B cell (primary cell): ENCODE measurements at regions not wholly inside any gene's neighbourhood (a gene's known extent, or its start where the extent isn't known, plus 50 kb on each side); places are given as distances from the start of the nearest gene placed in this dataset.

Source experiments
- ATAC-seq: fragments of 200-7000 bp; cut with Tn5 transposase; one replicate; pipeline ENCODE4 v1.10.0; 2021; ENCODE audit warnings: low read depth, mild to moderate bottlenecking, moderate number of reproducible peaks, moderate library complexity
- CTCF ChIA-PET: fragments of 350-600 bp; sonication (Branson Sonifier 250); formaldehyde crosslinking; loops from one replicate; lab custom pipeline; 2021; ENCODE audit warnings: antibody characterized with exemption, inconsistent platforms; lab: Charles Lee
- POLR2A ChIA-PET: fragments of 350-600 bp; sonication (Branson Sonifier 250); formaldehyde crosslinking; loops from one replicate; lab custom pipeline; 2021; ENCODE audit warnings: antibody characterized with exemption; lab: Charles Lee
- DNase-seq: peaks from one replicate; pipeline ENCODE4 v3.0.0; 2013
- H2AFZ ChIP-seq: 2 replicates; pipeline ENCODE4 v1.6.1; 2012; ENCODE audit warnings: mild to moderate bottlenecking, low read depth, low read length; ENCODE audit not compliant: insufficient read depth, poor library complexity, severe bottlenecking
- H3K27ac ChIP-seq, 2 donors: 1 replicate in 1 of 2; 2 replicates in 1 of 2; pipeline ENCODE4 v1.5.1; 2012 to 2013; ENCODE audit warnings: low read length in 2 of 2, mild to moderate bottlenecking in 2 of 2, moderate library complexity in 1 of 2
- H3K27me3 ChIP-seq, 4 experiments: fragments of 200-600 bp in 1 of 4; sonication (generic) in 1 of 4; replicated peaks in 1 of 4; 1 replicate in 2 of 4; 2 replicates in 2 of 4; pipeline versions ENCODE4 v1.6.1 to v1.7.0; 2013 to 2016; ENCODE audit warnings: low read length in 3 of 4, mild to moderate bottlenecking in 2 of 4, mixed read lengths in 1 of 4, moderate library complexity in 1 of 4; ENCODE audit not compliant: insufficient read depth in 4 of 4, control insufficient read depth in 3 of 4; ENCODE audit errors: control extremely low read depth in 1 of 4
- H3K36me3 ChIP-seq, 2 experiments: replicated peaks in 1 of 2; 1 replicate in 1 of 2; 2 replicates in 1 of 2; pipeline versions ENCODE4 v1.6.1 to v1.7.1; 2013; ENCODE audit warnings: low read length in 1 of 2; ENCODE audit not compliant: insufficient read depth in 2 of 2, control insufficient read depth in 1 of 2; ENCODE audit errors: control extremely low read depth in 1 of 2, extremely low read depth in 1 of 2
- H3K4me1 ChIP-seq, 2 donors: fragments of 200-600 bp in 1 of 2; sonication (generic) in 1 of 2; 1 replicate in 1 of 2; 2 replicates in 1 of 2; pipeline versions ENCODE4 v1.5.1 to v1.6.1; 2013 to 2017; ENCODE audit warnings: low read length in 2 of 2; ENCODE audit not compliant: control insufficient read depth in 2 of 2, insufficient read depth in 2 of 2
- H3K4me2 ChIP-seq: replicated peaks from 2 replicates; pipeline ENCODE3; 2012; ENCODE audit warnings: mild to moderate bottlenecking, low read depth, low read length; ENCODE audit not compliant: poor library complexity, severe bottlenecking
- H3K4me3 ChIP-seq, 5 experiments: fragments of 200-600 bp in 1 of 5; sonication (generic) in 1 of 5; 1 replicate in 3 of 5; 2 replicates in 2 of 5; pipeline versions ENCODE4 v1.5.1 to v1.7.0; 2011 to 2016; ENCODE audit warnings: low read length in 4 of 5, mild to moderate bottlenecking in 4 of 5, low read depth in 2 of 5, control low read depth in 1 of 5, moderate library complexity in 1 of 5; ENCODE audit not compliant: insufficient read depth in 1 of 5; ENCODE audit errors: control extremely low read depth in 1 of 5, extremely low read depth in 1 of 5
- H3K79me2 ChIP-seq: fragments of 200-600 bp; sonication (generic); one replicate; pipeline ENCODE4 v1.6.0; 2016; ENCODE audit warnings: low read length; ENCODE audit not compliant: control insufficient read depth, insufficient read depth
- H3K9ac ChIP-seq: fragments of 200-600 bp; sonication (generic); 2 replicates; pipeline ENCODE4 v1.6.1; 2017; ENCODE audit warnings: mild to moderate bottlenecking, low read length, moderate library complexity
- H3K9me3 ChIP-seq, 3 donors: one replicate each; pipeline versions ENCODE4 v1.6.1 to v1.7.1; 2013; ENCODE audit warnings: low read length in 2 of 3; ENCODE audit not compliant: control insufficient read depth in 2 of 3, insufficient read depth in 1 of 3; ENCODE audit errors: control extremely low read depth in 1 of 3
- H4K20me1 ChIP-seq: 2 replicates; pipeline ENCODE4 v1.6.0; 2012; ENCODE audit warnings: mild to moderate bottlenecking, low read length; ENCODE audit not compliant: insufficient read depth, control insufficient read depth, poor library complexity, severe bottlenecking
- H3K27ac Mint-ChIP-seq: one replicate; pipeline ENCODE4 v1.8.0; 2021; ENCODE audit warnings: mixed read lengths
- H3K27me3 Mint-ChIP-seq: one replicate; pipeline ENCODE4 v1.8.0; 2021; ENCODE audit warnings: mixed read lengths
- H3K4me1 Mint-ChIP-seq: one replicate; pipeline ENCODE4 v1.8.0; 2021; ENCODE audit warnings: mixed read lengths
- H3K4me3 Mint-ChIP-seq: one replicate; pipeline ENCODE4 v1.8.0; 2021; ENCODE audit warnings: mixed read lengths
- H3K9me3 Mint-ChIP-seq: one replicate; pipeline ENCODE4 v1.8.0; 2022; ENCODE audit warnings: mixed read lengths; ENCODE audit not compliant: insufficient read depth
- CTCF ChIP-seq: fragments of 200-600 bp; IDR thresholded peaks from one replicate; pipeline ENCODE4 v1.8.0; 2022; ENCODE audit warnings: antibody characterized with exemption, mild to moderate bottlenecking
- EZH2 ChIP-seq: IDR thresholded peaks from 2 replicates; pipeline ENCODE4 v1.6.1; 2012; ENCODE audit warnings: borderline replicate concordance, low read depth, mild to moderate bottlenecking, moderate library complexity, low read length; ENCODE audit not compliant: insufficient read depth, poor library complexity, severe bottlenecking
- WGBS: methylation state at CpG from one replicate; pipeline ENCODE4 v1.1.5; 2013; ENCODE audit warnings: missing lambda C conversion rate; ENCODE audit not compliant: insufficient coverage; 5-methylcytosine and 5-hydroxymethylcytosine counted together
- intact Hi-C: fragments of 100-400 bp; cut with micrococcal nuclease; formaldehyde crosslinking; loops from one replicate; pipeline ENCODE4 v1.10.0; 2022

GRCh38 chr2:187213798-187214197 is 234.3 kb downstream of the CALCRL start:
- Histone ChIP-seq H4K20me1 (no peaks in the 10 kb centered on the region), H3K4me3 (no peak overlapping the region), H3K9ac (no peak overlapping the region), H3K4me1 (no peaks in the 10 kb centered on the region), H3K27ac (no peak overlapping the region), H2AFZ (no peak overlapping the region), H3K9me3 (no peaks in the 10 kb centered on the region), H3K79me2 (no peaks in the 10 kb centered on the region), H3K4me2 (no peak overlapping the region), H3K27me3 (no peaks in the 10 kb centered on the region), H3K36me3 (no peaks in the 10 kb centered on the region)
- Mint-ChIP-seq H3K27me3 (no peaks in the 10 kb centered on the region), H3K9me3 (peaks cover 7% of the 10 kb centered on the region), H3K27ac (no peak overlapping the region), H3K4me1 (no peaks in the 10 kb centered on the region), H3K4me3 (no peak overlapping the region)
- ChIA-PET POLR2A (no interaction called here), CTCF (no interaction called here)
- no peak for ATAC-seq
- no peak for TF ChIP-seq EZH2
- no peak for TF ChIP-seq CTCF
- no peak for DNase-seq
- intact Hi-C loops = no loop called here

- Histone ChIP-seq H3K79me2 (no peaks in the 10 kb centered on the region), H3K27ac (no peak overlapping the region), H3K9ac (no peak overlapping the region), H3K27me3 (no peaks in the 10 kb centered on the region), H3K4me1 (no peaks in the 10 kb centered on the region), H3K4me2 (no peak overlapping the region), H3K4me3 (no peak overlapping the region), H2AFZ (no peak overlapping the region), H3K9me3 (peaks cover 0 to 2% (median 0%) of the 10 kb centered on the region in 3 donors), H4K20me1 (no peaks in the 10 kb centered on the region), H3K36me3 (no peaks in the 10 kb centered on the region)
- POLR2A ChIA-PET = no interaction called here
- Mint-ChIP-seq H3K27ac (no peak overlapping the region), H3K9me3 (peaks cover 7% of the 10 kb centered on the region), H3K4me1 (no peaks in the 10 kb centered on the region), H3K27me3 (no peaks in the 10 kb centered on the region), H3K4me3 (no peak overlapping the region)
- 90% methylated on average over 3 of the region's 3 CpGs for WGBS
- CTCF ChIA-PET = no interaction called here
- ATAC-seq = no peak
- TF ChIP-seq EZH2 (no peak), CTCF (no peak)
- intact Hi-C loops = no loop called here
- DNase-seq = no peak
Observed at GRCh38 chr2:187210726-187211125, 237.3 kb downstream of the CALCRL start.
